BE2C (cell line): ENCODE measurements at regions not wholly inside any gene's neighbourhood (a gene's known extent, or its start where the extent isn't known, plus 50 kb on each side); places are given as distances from the start of the nearest gene placed in this dataset.

ENCODE experiments used
- DNase-seq: peaks from one replicate; pipeline ENCODE4 v3.0.0-alpha.2; 2020
- H3K27me3 ChIP-seq: fragments of 250-450 bp; sonication (Bioruptor Pico); 2 replicates; pipeline ENCODE4 v1.5.1; 2020; ENCODE audit warnings: mild to moderate bottlenecking
- H3K36me3 ChIP-seq: fragments of 250-450 bp; sonication (Bioruptor Pico); 2 replicates; pipeline ENCODE4 v1.5.1; 2020; ENCODE audit warnings: mild to moderate bottlenecking
- H3K4me1 ChIP-seq: fragments of 250-450 bp; sonication (Bioruptor Pico); 2 replicates; pipeline ENCODE4 v1.5.1; 2020
- H3K4me3 ChIP-seq: 2 replicates; pipeline ENCODE4 v1.5.1; 2011; ENCODE audit warnings: low read depth, low read length
- H3K9me3 ChIP-seq: fragments of 250-450 bp; sonication (Bioruptor Pico); 2 replicates; pipeline ENCODE4 v1.5.1; 2020
- TF ChIP-seq, protein P1 (sequence below): IDR thresholded peaks from 2 replicates; pipeline ENCODE4 v1.5.1; 2012; ENCODE audit warnings: mild to moderate bottlenecking, low read depth, low read length

DNA sequence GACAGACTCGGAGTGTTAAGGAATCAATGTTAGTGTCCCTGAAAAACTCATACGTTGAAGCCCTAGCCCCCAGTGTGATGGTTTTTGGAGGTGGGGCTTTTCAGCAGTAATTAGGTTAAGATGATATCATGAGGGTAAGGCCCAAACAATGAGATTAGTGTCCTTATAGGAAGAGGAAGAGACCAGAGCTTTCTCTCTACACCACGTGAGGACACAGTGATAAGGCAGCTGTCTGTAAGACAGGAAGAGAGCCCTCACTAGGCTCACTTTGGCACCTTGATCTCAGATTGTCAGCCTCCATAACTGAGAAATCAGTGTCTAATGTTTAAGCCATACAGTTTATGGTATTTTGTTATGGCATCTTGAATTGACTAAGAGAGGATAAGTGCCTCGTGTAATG lies 403.2 kb downstream of the NPIPA7 start:
- Histone ChIP-seq H3K4me1 (no peaks in the 10 kb centered on the region), H3K9me3 (no peaks in the 10 kb centered on the region), H3K36me3 (no peaks in the 10 kb centered on the region), H3K4me3 (no peak overlapping the region), H3K27me3 (no peaks in the 10 kb centered on the region)
- TF ChIP-seq, protein P1, sequence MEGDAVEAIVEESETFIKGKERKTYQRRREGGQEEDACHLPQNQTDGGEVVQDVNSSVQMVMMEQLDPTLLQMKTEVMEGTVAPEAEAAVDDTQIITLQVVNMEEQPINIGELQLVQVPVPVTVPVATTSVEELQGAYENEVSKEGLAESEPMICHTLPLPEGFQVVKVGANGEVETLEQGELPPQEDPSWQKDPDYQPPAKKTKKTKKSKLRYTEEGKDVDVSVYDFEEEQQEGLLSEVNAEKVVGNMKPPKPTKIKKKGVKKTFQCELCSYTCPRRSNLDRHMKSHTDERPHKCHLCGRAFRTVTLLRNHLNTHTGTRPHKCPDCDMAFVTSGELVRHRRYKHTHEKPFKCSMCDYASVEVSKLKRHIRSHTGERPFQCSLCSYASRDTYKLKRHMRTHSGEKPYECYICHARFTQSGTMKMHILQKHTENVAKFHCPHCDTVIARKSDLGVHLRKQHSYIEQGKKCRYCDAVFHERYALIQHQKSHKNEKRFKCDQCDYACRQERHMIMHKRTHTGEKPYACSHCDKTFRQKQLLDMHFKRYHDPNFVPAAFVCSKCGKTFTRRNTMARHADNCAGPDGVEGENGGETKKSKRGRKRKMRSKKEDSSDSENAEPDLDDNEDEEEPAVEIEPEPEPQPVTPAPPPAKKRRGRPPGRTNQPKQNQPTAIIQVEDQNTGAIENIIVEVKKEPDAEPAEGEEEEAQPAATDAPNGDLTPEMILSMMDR, result no peak
- no peak for DNase-seq

DNA sequence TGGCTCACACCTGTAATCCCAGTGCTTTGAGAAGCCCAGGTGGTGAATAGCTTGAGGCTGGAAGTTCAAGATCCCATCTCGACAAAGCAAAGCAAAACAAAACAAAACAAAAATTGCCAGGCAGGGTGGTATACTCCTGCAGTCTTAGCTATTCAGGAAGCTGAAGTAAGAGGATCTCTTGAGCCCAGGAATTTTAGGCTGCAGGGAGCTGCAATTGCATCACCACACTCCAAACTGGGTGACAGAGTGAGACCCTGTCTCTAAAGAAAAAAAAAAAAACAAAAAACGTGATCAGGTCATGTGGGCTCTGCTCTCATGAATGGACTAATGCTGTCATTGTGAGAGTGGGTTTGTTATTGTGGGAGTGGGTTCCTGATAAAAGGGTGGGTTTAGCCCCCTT lies 409.1 kb downstream of the NPIPA7 start:
- Histone ChIP-seq H3K9me3 (no peaks in the 10 kb centered on the region), H3K4me3 (no peak overlapping the region), H3K27me3 (no peaks in the 10 kb centered on the region), H3K36me3 (no peaks in the 10 kb centered on the region), H3K4me1 (no peaks in the 10 kb centered on the region)
- no peak for DNase-seq
- TF ChIP-seq, protein P1, result no peak

DNA sequence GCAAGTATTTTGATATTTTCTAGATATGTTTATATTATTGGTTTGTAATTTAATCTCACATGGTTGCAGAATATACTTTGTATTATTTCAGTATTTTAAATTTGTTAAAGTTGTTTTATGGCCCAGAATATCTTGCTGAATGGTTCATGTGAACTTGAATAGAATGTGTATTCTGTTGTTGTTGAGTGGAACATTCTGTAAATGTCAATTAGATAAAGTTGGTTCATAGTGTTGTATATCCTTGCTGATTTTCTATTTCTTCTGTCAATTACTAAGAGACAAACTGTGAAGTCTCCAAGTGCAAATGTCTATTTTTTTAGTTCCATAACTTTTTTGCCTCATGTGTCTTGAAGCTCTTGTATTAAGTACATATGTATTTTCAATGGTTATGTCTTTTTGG lies 411.7 kb downstream of the NPIPA7 start:
- no peak overlapping the region for H3K4me3 ChIP-seq
- H3K9me3 ChIP-seq, result no peaks in the 10 kb centered on the region
- no peaks in the 10 kb centered on the region; the same call in 1 of the 2 replicates for H3K27me3 ChIP-seq
- no peak for DNase-seq
- H3K4me1 ChIP-seq, result no peaks in the 10 kb centered on the region
- no peaks in the 10 kb centered on the region for H3K36me3 ChIP-seq
- TF ChIP-seq, protein P1, result no peak

DNA sequence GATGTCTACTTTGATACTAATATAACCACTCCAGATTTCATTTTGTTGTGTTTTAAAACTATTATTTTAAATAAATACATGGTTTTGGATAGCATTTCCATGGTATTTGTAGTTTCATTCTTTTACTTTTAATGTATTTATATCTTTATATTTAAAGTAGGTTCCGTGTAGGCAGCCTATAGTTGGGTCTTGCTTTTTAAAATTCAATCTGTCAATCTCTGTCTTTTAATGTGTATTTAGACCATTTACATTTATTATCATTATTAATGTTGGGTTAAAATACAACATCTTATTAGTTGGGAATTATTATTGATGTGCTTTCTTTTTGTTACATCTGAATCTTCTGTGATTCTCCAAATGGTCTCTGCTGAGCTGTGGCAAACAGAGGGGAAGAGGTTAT lies 412.1 kb downstream of the NPIPA7 start:
- Histone ChIP-seq H3K27me3 (no peaks in the 10 kb centered on the region; the same call in 1 of the 2 replicates), H3K36me3 (no peaks in the 10 kb centered on the region), H3K4me1 (no peaks in the 10 kb centered on the region), H3K4me3 (no peak overlapping the region), H3K9me3 (no peaks in the 10 kb centered on the region)
- DNase-seq, result no peak
- TF ChIP-seq, protein P1, result no peak

DNA sequence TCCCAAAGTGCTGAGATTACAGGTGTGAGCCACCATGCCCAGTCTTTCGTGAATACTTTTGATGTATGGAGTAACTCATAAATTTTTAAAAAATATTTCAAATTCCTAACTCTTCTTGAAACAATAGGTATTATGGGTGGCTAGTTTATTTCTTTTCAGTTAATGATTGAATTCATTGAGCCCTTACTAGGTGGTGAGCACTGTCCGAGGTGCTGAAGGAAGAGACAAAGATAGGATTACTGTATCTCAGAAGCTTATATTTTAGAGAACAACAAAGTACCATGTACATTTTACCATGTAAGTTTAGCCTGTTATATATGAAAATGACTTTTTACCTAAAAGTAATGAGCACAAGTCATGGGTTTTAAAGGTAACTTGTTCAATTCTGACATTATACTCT lies 418.3 kb downstream of the NPIPA7 start:
- TF ChIP-seq, protein P1, result no peak
- Histone ChIP-seq H3K4me3 (no peak overlapping the region), H3K27me3 (no peaks in the 10 kb centered on the region; the same call in 1 of the 2 replicates), H3K9me3 (no peaks in the 10 kb centered on the region), H3K36me3 (no peaks in the 10 kb centered on the region), H3K4me1 (no peaks in the 10 kb centered on the region)
- no peak for DNase-seq

DNA sequence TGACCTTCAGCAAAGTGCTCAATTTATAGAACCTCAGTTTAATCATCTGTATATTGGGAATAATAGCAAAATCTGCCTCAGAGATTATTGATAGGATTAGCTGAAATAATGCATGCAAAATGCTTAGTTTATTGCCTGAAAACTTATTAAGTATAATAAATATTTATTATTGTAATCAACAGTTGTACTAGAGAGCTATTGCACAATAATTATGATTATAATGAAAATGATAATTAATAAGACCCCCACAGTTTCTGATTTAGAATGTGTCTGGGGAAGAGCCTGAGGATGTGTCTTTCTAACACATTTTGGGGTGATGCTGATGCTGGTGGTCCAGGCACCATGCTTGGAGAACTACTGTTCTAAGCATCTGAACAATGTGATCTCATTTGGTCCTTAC lies 419.6 kb downstream of the NPIPA7 start:
- H3K9me3 ChIP-seq, result no peaks in the 10 kb centered on the region
- TF ChIP-seq, protein P1, result no peak

More for the DNA sequence above, 419.6 kb downstream of the NPIPA7 start:
- DNase-seq, result no peak
- Histone ChIP-seq H3K4me1 (no peaks in the 10 kb centered on the region), H3K36me3 (no peaks in the 10 kb centered on the region), H3K27me3 (no peaks in the 10 kb centered on the region; the same call in 1 of the 2 replicates), H3K4me3 (no peak overlapping the region)
